Jurkat, Clone E6-1 (cell line): ENCODE measurements at regions not wholly inside any gene's neighbourhood (a gene's known extent, or its start where the extent isn't known, plus 50 kb on each side); places are given as distances from the start of the nearest gene placed in this dataset.

ENCODE experiments used
- DNase-seq: peaks from one replicate; pipeline ENCODE4 v3.0.0-alpha.2; 2011; ENCODE audit warnings: low read depth, low spot score
- H3K4me3 ChIP-seq: 2 replicates; pipeline ENCODE4 v1.5.1; 2011; ENCODE audit warnings: mild to moderate bottlenecking, low read length, control low read depth, moderate library complexity

- no peak overlapping the region for H3K4me3 ChIP-seq
- DNase-seq: no peak
Measured at GRCh38 chr6:158249340-158249836, 62.9 kb upstream of the TULP4 start.

GRCh38 chr6:158251565-158251964 is 60.7 kb upstream of the TULP4 start:
- DNase-seq: no peak
- no peak overlapping the region for H3K4me3 ChIP-seq

DNA sequence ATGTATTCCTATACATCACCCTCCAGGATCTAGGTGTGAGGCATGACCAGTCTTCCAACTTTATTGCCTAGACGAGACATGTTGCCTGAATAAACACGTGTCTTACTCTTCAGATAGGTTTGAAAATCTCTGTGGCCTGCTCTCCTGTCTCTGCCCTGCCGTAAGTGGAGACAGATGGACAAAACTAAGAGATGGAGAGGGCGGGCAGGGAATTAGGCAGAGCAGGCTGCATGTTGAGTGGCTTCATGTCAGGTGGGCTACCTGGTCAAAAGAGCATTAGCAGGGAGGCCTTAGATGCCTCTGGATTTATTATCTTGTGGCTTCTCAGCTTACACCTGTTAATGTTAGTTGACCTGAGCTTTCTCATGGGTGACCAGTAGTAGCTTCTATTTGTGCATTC is 59.0 kb upstream of the TULP4 start:
- DNase-seq: no peak
- no peak overlapping the region for H3K4me3 ChIP-seq

- H3K4me3 ChIP-seq: no peak overlapping the region
- no peak for DNase-seq
Measured at GRCh38 chr6:158255275-158255988, 56.8 kb upstream of the TULP4 start.

DNA sequence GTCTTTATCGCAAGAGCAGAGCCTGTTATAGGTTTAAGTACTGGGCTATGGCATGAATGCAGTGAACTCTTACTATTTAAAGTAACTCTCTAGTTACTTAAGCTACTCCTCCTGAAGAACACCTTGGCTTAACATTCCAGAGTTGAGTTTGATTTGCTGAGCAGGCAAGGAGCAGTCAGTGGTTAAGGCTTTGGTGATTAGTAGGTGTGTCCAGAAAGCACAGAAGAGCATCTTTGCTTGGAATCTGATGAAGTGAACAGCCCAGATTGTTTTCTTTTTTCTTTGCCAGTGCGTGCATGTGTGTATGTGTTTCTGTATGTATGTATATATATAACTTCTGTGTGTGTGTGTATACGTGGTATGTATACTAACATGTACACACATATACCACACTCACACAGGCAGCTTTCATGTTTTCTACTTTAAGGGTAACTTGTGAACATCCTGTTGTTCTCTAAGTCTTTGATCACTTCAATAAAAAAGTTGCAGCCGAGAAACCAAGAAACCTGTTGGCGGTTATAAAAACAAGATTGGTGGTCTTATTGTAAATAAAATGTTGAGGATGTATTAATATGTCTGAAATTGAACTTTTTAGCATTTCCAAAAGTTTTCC is 56.2 kb upstream of the TULP4 start:
- peak; percentile 53 for DNase-seq
- no peak overlapping the region for H3K4me3 ChIP-seq

- no peak overlapping the region for H3K4me3 ChIP-seq
- no peak for DNase-seq
Measured at GRCh38 chr6:158256746-158257424, 55.4 kb upstream of the TULP4 start.

- H3K4me3 ChIP-seq: no peak overlapping the region
- DNase-seq: no peak
Measured at GRCh38 chr6:158257425-158257759, 54.9 kb upstream of the TULP4 start.

GRCh38 chr6:158257781-158258180 is 54.5 kb upstream of the TULP4 start:
- no peak overlapping the region for H3K4me3 ChIP-seq
- no peak for DNase-seq

DNA sequence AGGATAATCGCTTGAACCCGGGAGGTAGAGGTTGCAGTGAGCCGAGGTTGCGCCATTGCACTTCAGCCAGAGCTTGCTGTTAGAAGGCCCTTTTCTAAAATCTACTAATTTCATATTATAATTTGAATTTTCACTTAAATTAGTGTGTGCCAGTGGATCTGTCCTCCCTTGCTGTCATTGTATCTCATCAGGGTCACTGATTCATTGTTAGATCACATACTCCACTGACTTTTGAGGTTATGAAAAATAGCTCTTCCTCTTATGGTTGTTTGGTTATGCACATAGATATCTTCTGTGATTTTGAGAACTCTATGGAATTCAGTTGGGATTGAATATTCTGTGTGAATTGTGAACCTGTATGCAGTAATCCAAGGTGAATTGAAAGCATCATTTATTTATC is 53.1 kb upstream of the TULP4 start:
- DNase-seq: no peak
- no peak overlapping the region for H3K4me3 ChIP-seq

DNA sequence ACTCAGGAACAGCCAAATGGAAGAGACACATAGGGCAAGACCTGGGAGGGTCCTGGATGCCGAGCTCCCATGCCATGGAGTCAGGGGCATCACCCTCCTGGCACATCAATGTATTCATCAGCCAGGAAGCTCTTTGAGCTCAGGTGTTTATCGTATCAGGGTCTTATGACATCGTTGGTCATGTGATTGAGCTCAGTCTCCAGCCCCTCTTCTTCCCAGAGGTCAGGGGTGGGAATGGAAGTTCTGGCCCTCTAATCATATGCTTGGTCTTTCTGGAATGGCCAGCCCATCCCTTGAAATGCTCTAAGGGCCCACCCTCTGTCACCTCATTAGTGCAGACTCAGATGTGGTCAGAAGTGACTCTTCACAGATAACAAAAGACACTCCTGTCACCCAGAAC is 52.4 kb upstream of the TULP4 start:
- no peak overlapping the region for H3K4me3 ChIP-seq
- DNase-seq: no peak

DNA sequence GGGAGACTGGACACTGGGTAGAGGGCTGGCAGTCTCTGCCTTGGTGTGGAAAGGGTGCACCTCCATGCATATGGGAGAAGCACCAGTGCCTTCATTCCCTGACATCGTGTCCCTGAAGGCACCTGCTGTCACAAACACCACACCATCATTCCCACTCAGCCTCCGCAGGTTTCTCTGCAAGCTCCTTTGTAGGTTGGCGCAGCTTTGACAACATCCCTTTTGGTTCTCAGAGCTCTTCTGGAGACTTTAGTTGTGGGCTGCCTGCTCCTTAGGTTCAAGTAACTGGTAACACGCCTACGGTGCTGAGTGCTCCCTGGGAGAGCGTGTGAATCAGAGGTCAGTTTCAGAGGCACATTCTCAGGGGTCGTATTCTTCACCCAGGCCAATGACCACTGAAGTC is 50.2 kb upstream of the TULP4 start:
- no peak for DNase-seq
- H3K4me3 ChIP-seq: no peak overlapping the region
